ENCODE measurements at regions not wholly inside any gene's neighbourhood (a gene's known extent, or its start where the extent isn't known, plus 50 kb on each side); places are given as distances from the start of the nearest gene placed in this dataset.
A peak's percentile ranks its signal among the peaks of the same experiment; 100 is the strongest.

GRCh38 chr10:9209105-9209798 lies 1154.8 kb downstream of the GATA3 start:
- BruUV-seq (replicated peaks): no TSS peak
- Histone ChIP-seq H3K4me3 (replicated peaks in 1 of 3; ENCODE audit: insufficient read depth in 1 of 3, low read depth in 1 of 3, low read length in 3 of 3) (no peak overlapping the region), H3K4me2 (ENCODE audit: insufficient read depth, low read length) (peak overlapping the region; percentile 56), H3K9me3 (replicated peaks; ENCODE audit: control insufficient read depth, insufficient read depth, low read length) (no peaks in the 10 kb centered on the region), H3K9ac (replicated peaks; ENCODE audit: extremely low read depth, insufficient read depth, low read length) (no peak overlapping the region), H2AFZ (ENCODE audit: low read depth, low read length) (peak overlapping the region; percentile 71), H3K9me1 (replicated peaks; ENCODE audit: control insufficient read depth, extremely low read depth, insufficient read depth, low read length) (no peaks in the 10 kb centered on the region), H4K20me1 (replicated peaks; ENCODE audit: control insufficient read depth, extremely low read depth, insufficient read depth, low read length) (no peaks in the 10 kb centered on the region), H3K27ac (ENCODE audit: insufficient read depth, low read depth, low read length) (no peak overlapping the region), H3K36me3 (ENCODE audit: control insufficient read depth in 2 of 2, extremely low read depth in 1 of 2, insufficient read depth in 2 of 2, low read length in 2 of 2) (no peaks in the 10 kb centered on the region), H3K79me2 (ENCODE audit: control insufficient read depth, insufficient read depth, low read length) (no peaks in the 10 kb centered on the region), H3K4me1 (ENCODE audit: control insufficient read depth, extremely low read depth, insufficient read depth, low read length) (peaks cover 2% of the 10 kb centered on the region), H3K27me3 (ENCODE audit: control insufficient read depth in 2 of 2, insufficient read depth in 2 of 2, low read length in 2 of 2) (no peaks in the 10 kb centered on the region)
- ChIA-PET POLR2A (interaction anchor here (0.8 kb wide), 1 partner anchor 1337 kb away, joined by 3 read pairs; no protein-coding TSS in a partner anchor), CTCF (interaction anchor here (0.6 to 3.6 kb wide), 25 partner anchors 9 to 1684 kb away, joined by 3 to 64 read pairs (median 4); partner anchors contain the start of gene TAF3)
- FAIRE-seq (peak; percentile 80), DNase-seq (ENCODE audit: low read depth, low spot score) (peak; percentile 82)
- TF ChIP-seq GATA2 (IDR thresholded peaks at IDR 0.05; ENCODE audit: insufficient read depth, insufficient read length, low read depth, low read length) (no peak), EZH2 (IDR thresholded peaks at IDR 0.05; ENCODE audit: borderline replicate concordance, low read depth, low read length, severe bottlenecking) (no peak), JUN (IDR thresholded peaks at IDR 0.05; ENCODE audit: borderline replicate concordance, insufficient read depth, insufficient read length, low read depth) (no peak), POLR2A (IDR thresholded peaks at IDR 0.05; ENCODE audit: low read depth, low read length) (no peak)
- TF ChIP-seq, protein P1, sequence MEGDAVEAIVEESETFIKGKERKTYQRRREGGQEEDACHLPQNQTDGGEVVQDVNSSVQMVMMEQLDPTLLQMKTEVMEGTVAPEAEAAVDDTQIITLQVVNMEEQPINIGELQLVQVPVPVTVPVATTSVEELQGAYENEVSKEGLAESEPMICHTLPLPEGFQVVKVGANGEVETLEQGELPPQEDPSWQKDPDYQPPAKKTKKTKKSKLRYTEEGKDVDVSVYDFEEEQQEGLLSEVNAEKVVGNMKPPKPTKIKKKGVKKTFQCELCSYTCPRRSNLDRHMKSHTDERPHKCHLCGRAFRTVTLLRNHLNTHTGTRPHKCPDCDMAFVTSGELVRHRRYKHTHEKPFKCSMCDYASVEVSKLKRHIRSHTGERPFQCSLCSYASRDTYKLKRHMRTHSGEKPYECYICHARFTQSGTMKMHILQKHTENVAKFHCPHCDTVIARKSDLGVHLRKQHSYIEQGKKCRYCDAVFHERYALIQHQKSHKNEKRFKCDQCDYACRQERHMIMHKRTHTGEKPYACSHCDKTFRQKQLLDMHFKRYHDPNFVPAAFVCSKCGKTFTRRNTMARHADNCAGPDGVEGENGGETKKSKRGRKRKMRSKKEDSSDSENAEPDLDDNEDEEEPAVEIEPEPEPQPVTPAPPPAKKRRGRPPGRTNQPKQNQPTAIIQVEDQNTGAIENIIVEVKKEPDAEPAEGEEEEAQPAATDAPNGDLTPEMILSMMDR (IDR thresholded peaks at IDR 0.05; ENCODE audit: extremely low read depth in 1 of 2, insufficient read depth in 1 of 2, low read depth in 1 of 2, low read length in 2 of 2): peak; percentile 79 to 84
- dilution Hi-C loops (cut with MboI; ENCODE audit: extremely low pct_ligation_motif_present, low sequenced_read_pairs): no loop called here
- intact Hi-C loops (cut with micrococcal nuclease): loop anchor here (1.0 to 10.0 kb wide), 6 partner anchors 190 to 1682 kb away; no protein-coding TSS in a partner anchor

Data from endothelial cell of umbilical vein (primary cell).